ENCODE measurements at regions not wholly inside any gene's neighbourhood (a gene's known extent, or its start where the extent isn't known, plus 50 kb on each side); places are given as distances from the start of the nearest gene placed in this dataset.

GRCh38 chr5:168174376-168174775, 117.1 kb upstream of the WWC1 start:
- DNase-seq (ENCODE audit: low read depth), result peak; percentile 40

GRCh38 chr5:168176251-168176650, 115.2 kb upstream of the WWC1 start:
- peak; percentile 29 for DNase-seq (ENCODE audit: low read depth)

DNA sequence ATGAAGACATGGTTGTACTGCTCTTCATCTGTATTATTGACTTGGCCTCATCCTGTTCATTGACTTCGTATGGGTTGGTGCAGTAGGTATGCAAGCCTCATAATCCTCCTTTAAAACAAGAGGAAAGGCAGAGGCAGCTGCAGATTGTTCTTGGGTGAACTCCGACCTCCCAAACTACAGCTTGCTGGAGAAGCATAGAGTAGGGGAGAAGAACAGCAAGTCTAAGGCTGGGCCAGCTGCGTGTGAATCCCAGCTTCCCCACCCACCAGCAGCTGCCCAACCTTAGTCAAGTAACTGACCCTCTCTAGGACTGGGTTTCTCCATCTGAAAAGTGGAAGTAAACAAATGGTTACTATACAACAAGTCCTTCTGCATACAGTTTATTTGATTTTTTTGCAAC, 114.5 kb upstream of the WWC1 start:
- DNase-seq (ENCODE audit: low read depth), result no peak

- DNase-seq (ENCODE audit: low read depth), result no peak
Measured at GRCh38 chr5:168177831-168178450, 113.5 kb upstream of the WWC1 start.

GRCh38 chr5:168179192-168179593, 112.3 kb upstream of the WWC1 start:
- DNase-seq (ENCODE audit: low read depth), result peak; percentile 20

DNA sequence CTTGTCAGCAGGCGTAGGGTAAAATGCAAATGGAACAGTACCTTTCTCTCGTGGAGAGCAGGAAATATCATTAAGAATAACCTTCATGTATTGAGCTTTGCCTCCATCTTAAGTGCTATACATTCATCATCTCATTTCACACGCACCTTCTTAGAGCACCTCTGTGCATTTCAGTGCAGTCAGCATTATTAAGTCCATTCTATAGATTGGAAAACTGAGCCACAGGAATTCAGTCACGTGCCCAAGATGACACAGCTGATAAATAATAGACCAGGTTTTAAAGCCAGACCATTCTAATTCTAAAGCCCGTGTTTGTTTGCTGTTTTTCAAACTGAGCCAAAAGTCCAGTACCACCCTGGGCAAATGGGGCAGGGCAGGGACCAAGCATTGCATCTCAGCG, 109.2 kb upstream of the WWC1 start:
- no peak for DNase-seq (ENCODE audit: low read depth)

GRCh38 chr5:168184103-168184502, 107.3 kb upstream of the WWC1 start:
- no peak for DNase-seq (ENCODE audit: low read depth)

GRCh38 chr5:168186289-168187074, 105.0 kb upstream of the WWC1 start:
- no peak for DNase-seq (ENCODE audit: low read depth)

DNA sequence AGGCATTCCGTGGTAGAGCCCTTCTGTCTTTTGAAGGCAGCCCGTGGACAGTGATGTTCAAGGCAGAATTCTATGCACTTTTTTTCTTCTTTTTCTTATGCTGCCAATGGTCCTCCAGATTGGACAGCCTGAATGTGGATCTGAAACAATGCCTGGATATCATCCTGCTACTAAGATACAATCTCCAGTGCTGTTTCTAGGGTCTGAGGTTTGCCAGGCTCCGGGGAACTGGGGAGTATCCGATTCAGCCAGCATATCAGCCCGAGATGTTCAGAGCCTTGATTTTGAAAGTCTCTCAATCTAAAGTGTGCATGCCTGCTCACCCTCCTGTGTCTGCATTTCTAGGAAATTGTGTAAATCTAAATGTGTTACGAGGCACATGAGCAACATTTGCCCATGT, 103.8 kb upstream of the WWC1 start:
- DNase-seq (ENCODE audit: low read depth), result no peak

DNA sequence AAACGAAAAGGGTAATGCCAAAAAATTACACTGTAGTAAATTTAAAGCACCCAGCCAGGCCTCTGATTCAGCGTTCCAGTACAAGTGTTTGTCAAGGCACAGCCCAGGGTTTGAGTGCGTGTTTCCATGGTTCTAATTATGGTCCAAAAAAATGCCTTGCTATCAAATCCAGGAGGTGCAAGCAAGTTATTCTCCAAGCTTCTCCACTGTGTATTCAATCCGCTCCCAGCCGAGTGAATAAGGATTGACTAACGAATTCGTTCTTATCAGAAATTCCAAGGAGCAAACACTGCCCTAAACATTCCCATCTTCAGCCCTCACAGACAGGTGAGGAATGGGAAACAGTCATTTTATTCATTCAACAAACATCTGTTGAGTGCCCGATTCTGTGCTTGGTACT, 103.3 kb upstream of the WWC1 start:
- no peak for DNase-seq (ENCODE audit: low read depth)

- DNase-seq (ENCODE audit: low read depth), result no peak
Measured at GRCh38 chr5:168192120-168192519, 99.3 kb upstream of the WWC1 start.

GRCh38 chr5:168193493-168194250, 97.8 kb upstream of the WWC1 start:
- DNase-seq (ENCODE audit: low read depth), result peak; percentile 9

DNA sequence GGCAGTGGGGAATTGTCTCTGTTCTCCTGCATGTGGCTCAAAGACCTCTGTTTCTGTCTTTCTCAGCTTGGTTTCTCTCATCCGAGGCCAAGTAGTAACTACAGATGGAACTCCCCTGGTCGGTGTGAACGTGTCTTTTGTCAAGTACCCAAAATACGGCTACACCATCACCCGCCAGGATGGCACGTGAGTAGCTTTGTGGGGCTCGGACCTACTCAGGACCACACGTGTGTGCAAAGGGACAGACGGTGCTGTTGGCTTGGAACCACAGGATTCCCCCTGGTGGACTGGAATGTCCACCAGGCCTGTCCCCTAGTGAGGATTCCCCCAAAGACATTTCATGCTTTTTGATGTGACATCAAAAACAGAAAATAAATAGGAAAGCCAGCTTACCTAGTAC, 96.3 kb upstream of the WWC1 start:
- DNase-seq (ENCODE audit: low read depth), result no peak

- no peak for DNase-seq (ENCODE audit: low read depth)
Measured at GRCh38 chr5:168198359-168198758, 93.1 kb upstream of the WWC1 start.

DNA sequence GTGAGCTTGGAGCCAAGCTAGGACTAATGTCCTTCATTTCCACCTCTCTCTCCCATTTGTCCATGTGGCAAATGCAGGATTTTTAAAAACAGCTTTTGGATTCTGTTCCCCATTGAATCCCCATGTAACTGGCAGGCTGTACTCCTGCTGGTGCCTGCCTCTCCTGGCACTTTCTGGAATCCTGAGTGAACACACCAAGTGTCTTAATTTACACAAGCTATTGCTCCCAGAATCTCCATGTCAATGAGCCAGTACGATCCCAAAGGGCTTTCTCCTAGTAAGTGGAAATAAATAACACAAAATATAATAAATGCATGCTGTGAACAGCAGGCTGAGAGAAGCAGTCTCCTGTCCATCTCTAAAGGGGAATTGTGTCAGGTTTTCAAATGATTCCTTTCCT, 88.4 kb upstream of the WWC1 start:
- no peak for DNase-seq (ENCODE audit: low read depth)

DNA sequence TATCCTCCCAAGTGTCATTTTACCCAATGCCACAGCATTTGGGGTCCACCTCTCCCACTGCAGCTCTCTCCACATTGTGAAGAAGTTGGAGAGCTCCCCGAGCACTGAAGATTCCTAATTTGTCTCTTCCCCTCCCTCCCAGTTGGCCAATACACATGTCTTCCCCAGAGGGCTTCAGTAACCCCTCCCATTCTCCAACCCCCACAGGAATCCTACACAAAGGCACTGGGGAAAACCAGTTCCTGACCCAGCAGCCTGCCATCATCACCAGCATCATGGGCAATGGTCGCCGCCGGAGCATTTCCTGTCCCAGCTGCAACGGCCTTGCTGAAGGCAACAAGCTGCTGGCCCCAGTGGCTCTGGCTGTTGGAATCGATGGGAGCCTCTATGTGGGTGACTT, 87.3 kb upstream of the WWC1 start:
- no peak for DNase-seq (ENCODE audit: low read depth)

DNA sequence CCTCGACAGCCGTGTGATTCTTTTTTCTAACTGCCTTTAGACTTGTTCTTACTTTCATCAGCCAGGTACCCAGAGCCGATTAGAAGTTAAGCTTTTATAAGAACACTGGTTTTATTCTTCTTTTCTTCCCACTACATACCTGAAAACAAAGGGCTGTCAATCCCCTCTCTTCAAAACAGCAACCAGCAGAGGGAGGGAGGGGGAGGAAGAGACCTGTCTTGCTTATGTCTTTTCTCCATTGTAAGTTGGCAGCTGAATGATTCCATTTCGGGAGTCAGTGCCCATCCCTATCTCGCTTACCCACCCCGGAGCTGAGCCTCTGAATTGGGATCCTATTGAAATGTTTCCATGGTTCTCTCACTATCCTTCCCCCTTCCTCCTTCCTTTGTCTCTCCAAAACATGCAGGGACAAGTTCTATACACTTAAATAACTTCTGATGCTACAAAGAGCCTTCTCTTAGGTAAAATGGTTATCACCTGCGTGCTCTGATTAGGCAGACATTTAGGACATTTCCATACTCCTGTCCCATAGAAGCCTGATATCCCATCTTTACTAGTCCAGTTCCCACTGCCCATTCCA, 83.9 kb upstream of the WWC1 start:
- no peak for DNase-seq (ENCODE audit: low read depth)

DNA sequence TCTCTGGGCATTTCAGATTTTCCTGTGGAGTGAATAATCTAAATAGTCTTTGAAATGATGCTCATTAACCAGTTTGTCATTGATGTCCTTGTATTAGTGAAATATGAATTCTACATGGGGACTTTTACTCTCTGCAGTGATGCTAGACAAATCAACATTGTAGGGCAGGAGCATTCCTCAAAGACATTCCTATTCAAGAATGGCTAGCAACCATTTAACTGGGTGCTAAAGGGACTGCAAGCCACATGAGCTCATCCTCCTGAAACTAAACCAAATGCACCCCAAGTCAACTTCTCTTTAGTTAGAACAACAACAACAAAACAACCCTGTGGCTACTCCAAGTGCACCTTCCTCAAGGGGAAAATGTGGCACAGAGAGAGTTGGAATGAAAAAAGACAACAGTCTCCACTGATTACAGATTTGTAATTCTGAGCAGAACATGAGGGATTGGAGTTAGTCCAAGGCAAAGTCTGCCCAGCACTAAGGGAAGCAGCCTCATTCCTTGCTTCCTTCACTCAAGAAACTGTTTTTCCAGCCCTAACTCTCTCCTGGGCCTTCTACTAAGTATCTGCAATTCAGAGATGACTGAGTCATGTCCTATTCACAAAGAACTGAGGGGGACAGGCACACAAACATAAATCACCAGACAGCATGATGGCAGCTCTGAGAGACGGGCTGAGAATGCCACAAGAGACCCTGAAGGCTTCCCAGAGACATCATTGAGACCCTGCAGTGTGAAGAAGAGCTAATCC, 82.0 kb upstream of the WWC1 start:
- peak; percentile 15 for DNase-seq (ENCODE audit: low read depth)

DNA sequence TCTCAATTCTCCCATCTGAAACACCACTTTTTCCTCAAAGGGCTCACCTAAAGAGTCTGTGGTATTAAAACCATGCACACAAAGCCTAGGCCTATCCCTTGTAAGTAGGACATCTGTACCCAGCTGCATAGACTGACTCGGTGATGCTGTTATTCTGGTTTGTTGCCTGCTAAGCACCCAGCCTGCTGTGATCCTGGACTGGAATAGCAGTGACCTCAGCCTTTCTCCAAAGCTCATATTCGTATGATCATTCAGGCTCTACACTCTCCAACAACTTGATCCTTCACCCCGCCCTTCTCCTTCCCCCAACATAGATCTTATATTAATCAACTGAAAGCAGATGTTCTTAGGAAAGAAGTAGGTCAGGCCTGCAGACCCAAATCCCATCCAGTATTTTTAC, 81.4 kb upstream of the WWC1 start:
- no peak for DNase-seq (ENCODE audit: low read depth)

GRCh38 chr5:168211245-168211644, 80.2 kb upstream of the WWC1 start:
- no peak for DNase-seq (ENCODE audit: low read depth)

GRCh38 chr5:168211936-168212335, 79.5 kb upstream of the WWC1 start:
- DNase-seq (ENCODE audit: low read depth), result no peak

DNA sequence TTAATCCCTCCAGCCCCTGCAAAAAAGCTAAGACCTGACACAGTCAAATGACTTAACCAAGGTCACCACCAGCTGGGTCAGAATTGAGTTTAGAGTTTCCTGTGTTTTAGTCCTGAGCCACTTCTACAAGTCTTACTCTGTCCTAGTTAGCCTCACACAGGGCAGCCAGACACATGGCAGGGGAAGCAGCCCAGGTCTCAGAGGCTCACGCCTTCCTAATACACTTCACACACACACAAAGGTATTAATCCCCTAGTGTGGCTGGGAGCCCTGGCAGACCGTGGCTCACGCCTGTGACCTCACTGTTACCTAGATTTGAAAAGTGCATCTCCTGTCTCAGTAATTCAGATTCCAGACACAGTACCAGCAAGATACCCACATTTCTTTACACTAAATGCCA, 77.4 kb upstream of the WWC1 start:
- DNase-seq (ENCODE audit: low read depth), result no peak

Measured in RPMI7951 (cell line).